GM18951 (cell line): ENCODE measurements at regions not wholly inside any gene's neighbourhood (a gene's known extent, or its start where the extent isn't known, plus 50 kb on each side); places are given as distances from the start of the nearest gene placed in this dataset.

ENCODE experiments used
- POLR2A ChIP-seq: IDR thresholded peaks from 4 replicates; pipeline ENCODE4 v1.6.1; 2011; ENCODE audit warnings: mild to moderate bottlenecking; ENCODE audit not compliant: insufficient read length, insufficient read depth; ENCODE audit errors: extremely low read depth
- in situ Hi-C: fragments of 300-500 bp; cut with MboI; formaldehyde crosslinking; loops from one replicate; pipeline ENCODE4 v1.12.0; 2022; ENCODE audit warnings: low sequenced_read_pairs, mixed read lengths, inconsistent platforms; ENCODE audit not compliant: unreplicated experiment

DNA sequence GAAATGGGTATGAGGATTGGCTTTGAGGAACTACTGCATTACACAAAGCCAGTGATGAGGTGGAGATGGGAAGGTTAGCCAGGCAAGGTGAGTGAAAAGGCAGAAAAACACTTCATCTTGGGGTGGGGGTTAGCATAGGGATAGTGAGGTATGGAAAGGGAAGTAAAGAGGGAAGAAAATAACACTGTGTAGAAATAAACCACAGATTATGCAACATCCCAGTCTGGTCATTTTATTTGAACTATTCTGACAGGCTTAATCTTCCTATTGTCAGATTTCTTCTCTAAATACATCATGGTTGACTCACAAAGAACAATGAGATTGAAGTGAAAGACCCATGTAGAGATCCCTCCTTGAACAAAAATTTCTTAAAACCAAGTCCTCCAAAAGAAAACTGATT, 640.2 kb downstream of the PTPRC start:
- no peak for TF ChIP-seq POLR2A
- in situ Hi-C loops, result no loop called here

DNA sequence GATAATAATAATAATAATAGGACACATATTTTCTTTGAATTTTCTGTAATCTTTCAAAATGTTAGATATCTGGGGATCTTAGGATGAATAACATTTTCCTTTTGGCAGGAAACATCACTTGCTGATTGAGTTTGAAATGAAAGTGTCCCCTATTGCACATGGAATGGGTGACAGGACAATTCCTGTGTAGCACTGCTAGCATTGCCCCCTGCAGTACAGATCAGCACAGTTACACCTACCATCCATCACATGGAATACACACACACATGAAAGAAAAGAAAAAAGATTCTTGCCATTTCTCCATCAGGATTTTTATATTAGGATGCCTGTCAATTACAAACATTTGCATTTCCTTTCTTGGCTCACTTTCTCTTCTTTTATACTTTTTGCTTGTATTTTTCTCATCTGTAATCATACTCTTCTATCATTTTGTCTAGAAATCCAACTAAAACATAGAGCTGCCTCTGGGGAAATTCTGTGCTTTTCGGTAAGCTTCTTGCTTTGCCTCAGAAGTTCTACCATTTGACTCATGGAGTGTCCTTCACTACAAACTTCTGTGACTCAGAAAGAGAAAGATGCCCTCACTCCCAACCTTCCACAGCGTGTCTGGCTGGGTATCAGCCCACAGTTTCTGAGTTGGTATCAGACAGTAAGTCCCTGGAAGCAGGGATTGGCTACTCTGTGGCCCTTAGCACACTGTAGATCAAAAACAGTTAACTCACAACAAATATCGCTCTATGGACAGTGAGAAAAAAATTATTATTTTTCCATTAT, 641.2 kb downstream of the PTPRC start:
- in situ Hi-C loops, result no loop called here
- no peak for TF ChIP-seq POLR2A

DNA sequence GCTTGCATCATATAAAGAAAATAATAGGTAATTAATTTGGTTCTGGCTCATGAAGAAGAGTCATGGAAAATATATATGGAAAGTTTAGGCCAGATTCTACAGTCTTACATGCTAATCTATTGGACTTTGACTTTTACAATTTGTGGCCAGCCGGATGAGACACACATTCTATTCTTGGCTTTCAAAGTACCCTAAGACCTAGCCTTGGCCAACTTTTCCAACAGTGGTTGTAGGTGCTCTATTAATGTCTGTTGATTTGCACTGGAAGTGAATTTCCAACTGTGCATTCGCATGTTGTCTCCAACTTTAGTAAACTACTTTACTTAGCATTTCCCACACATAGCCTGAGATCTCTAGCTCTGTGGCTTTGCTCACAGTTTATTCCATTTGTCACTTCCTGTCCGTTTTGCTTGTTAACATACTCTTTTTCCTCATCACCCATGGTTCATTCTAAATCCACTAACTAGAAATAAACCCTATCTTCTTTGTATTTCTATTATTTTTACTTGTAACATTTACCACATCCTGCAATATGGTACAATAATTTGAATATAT, 644.0 kb downstream of the PTPRC start:
- no peak for TF ChIP-seq POLR2A
- in situ Hi-C loops, result no loop called here

DNA sequence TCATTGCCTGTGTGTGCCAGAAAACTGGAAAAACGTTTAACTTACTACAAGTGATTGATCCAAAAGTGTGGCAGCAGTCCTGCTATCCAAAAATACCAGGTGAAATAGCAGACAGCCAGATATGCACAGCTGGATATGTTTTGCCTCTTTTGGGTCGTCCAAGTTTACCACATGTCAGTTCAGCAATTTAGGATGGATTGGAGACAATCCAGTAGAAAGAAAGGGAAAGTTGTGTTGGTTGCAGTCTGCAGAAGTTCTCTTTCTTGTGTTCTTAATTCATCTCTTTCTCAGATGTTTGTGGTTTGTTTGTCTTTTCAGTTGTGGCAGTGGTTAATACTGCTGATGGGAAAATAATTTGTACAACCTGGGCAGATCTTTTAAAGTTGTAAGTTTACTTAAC, 645.0 kb downstream of the PTPRC start:
- TF ChIP-seq POLR2A, result no peak
- in situ Hi-C loops, result no loop called here

GRCh38 chr1:199287206-199287605, 648.4 kb downstream of the PTPRC start:
- no peak for TF ChIP-seq POLR2A
- in situ Hi-C loops, result no loop called here

- in situ Hi-C loops, result no loop called here
- no peak for TF ChIP-seq POLR2A
Observed at GRCh38 chr1:199287647-199288046, 648.8 kb downstream of the PTPRC start.

DNA sequence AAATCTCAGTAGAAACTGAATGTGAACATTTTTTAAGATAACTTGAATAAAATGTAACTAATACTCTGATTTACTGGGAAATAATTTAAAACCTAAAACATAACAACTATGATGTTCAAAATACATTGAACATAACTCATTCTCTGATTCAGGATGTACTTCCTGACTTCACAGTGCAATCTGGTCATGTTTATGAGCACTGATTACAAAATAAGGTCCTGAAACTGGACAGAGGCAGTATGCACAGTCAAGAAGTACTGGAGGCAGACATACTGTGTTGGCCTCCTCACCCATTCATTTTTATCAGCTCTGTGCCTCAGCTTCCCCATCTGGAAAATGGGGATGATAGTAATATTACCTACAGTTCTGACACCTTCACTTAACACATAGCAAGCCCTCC, 651.3 kb downstream of the PTPRC start:
- no peak for TF ChIP-seq POLR2A
- in situ Hi-C loops, result no loop called here

DNA sequence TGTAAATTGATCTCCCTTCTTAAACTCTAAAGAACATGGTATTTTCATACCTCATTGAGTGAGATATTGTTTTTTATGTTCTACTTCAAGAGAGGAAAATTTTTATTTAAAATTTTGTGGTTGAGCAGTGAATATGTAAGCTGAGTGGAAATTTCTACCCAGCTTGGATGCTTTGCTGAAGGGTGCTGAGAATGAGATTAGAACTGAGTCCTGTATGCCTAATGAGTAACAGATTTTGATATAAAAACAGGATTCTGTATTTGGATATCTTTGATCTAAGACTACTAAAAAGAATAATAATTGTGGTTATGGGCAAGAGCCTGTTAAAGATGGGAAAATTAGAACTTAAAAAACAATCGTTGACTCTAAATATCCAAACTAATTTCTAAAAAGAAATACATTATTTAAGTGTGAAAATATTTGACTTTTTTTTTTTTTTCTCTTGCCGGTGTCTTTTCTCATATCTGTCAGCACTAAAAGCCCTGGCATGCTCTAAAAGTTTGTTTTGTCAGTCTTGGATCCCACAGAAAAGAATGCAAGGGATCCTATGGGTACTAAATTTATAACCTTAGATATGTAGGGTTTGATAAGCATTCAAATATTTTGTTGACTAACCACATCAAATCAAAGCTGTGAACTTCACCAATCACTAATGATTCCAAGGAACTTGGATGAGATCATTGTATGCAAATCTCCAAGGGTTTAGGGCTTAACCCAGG, 652.3 kb downstream of the PTPRC start:
- TF ChIP-seq POLR2A, result no peak
- in situ Hi-C loops, result no loop called here

GRCh38 chr1:199292896-199293295, 654.1 kb downstream of the PTPRC start:
- in situ Hi-C loops, result no loop called here
- no peak for TF ChIP-seq POLR2A

DNA sequence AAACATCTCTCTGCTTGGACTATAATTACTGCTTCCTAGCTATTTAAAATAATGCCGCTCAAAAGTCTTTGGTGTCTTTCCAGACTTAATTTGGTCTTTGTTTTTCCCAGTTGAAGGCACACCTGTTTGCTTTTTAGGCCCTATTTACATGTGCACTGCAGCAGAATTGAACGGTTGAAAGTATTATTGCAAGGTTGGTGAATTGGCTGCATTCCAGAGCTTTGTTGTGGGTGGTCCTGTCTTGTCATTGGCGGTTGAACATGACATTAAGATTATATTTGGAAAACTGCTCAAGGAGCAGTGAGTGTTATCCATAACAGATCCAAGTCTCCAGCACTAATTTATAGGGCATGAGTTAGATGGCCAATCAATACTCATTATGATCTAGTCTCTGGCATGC, 656.3 kb downstream of the PTPRC start:
- no peak for TF ChIP-seq POLR2A
- in situ Hi-C loops, result no loop called here

- no peak for TF ChIP-seq POLR2A
- in situ Hi-C loops, result no loop called here
Observed at GRCh38 chr1:199297174-199297573, 658.3 kb downstream of the PTPRC start.

- no peak for TF ChIP-seq POLR2A
- in situ Hi-C loops, result no loop called here
Observed at GRCh38 chr1:199297887-199298286, 659.0 kb downstream of the PTPRC start.

GRCh38 chr1:199298825-199299224, 660.0 kb downstream of the PTPRC start:
- no peak for TF ChIP-seq POLR2A
- in situ Hi-C loops, result no loop called here
